Sigmoid colon (tissue), 6 donors: ENCODE measurements at regions not wholly inside any gene's neighbourhood (a gene's known extent, or its start where the extent isn't known, plus 50 kb on each side); places are given as distances from the start of the nearest gene placed in this dataset.
A peak's percentile ranks its signal among the peaks of the same experiment; 100 is the strongest.

Source experiments
- DNase-seq: peaks from one replicate; pipeline ENCODE4 v3.0.0-alpha.2; 2019
- H3K27ac ChIP-seq, 4 donors: fragments of 200-600 bp; sonication (generic); one replicate each; pipeline ENCODE4 v1.5.1; 2016 to 2019; ENCODE audit warnings: mild to moderate bottlenecking in 1 of 4
- H3K27me3 ChIP-seq, 3 donors: fragments of 200-600 bp; sonication (generic); one replicate each; pipeline ENCODE4 v1.5.1; 2019; ENCODE audit warnings: mild to moderate bottlenecking in 1 of 3
- H3K36me3 ChIP-seq, 4 donors: fragments of 200-600 bp; sonication (generic); one replicate each; pipeline ENCODE4 v1.5.1; 2016 to 2019
- H3K4me1 ChIP-seq, 4 donors: fragments of 200-600 bp; sonication (generic); one replicate each; pipeline ENCODE4 v1.5.1; 2017 to 2019
- H3K4me3 ChIP-seq, 4 donors: fragments of 200-600 bp; sonication (generic); one replicate each; pipeline ENCODE4 v1.5.1; 2017 to 2019; ENCODE audit warnings: mild to moderate bottlenecking in 2 of 4, moderate library complexity in 1 of 4
- H3K9me3 ChIP-seq, 4 donors: fragments of 200-600 bp in 3 of 4; sonication (generic) in 3 of 4; one replicate each; pipeline versions ENCODE4 v1.5.1 to v1.6.1; 2013 to 2019
- CTCF ChIP-seq, 4 experiments: fragments of 450-650 bp in 3 of 4; fragments of 200-600 bp in 1 of 4; IDR thresholded peaks; one replicate each; pipeline ENCODE4 v1.5.1; 2016 to 2019; ENCODE audit warnings: antibody characterized with exemption in 4 of 4, mild to moderate bottlenecking in 3 of 4, moderate library complexity in 2 of 4
- EP300 ChIP-seq, 4 donors: sonication (generic); formaldehyde crosslinking; IDR thresholded peaks; one replicate each; pipeline ENCODE4 v1.6.1; 2017; ENCODE audit warnings: antibody characterized with exemption in 4 of 4
- POLR2A ChIP-seq, 2 donors: fragments of 450-650 bp; IDR thresholded peaks; one replicate each; pipeline ENCODE4 v1.6.1; 2016; ENCODE audit warnings: antibody characterized with exemption in 2 of 2, mild to moderate bottlenecking in 2 of 2, moderate library complexity in 2 of 2
- POLR2AphosphoS5 ChIP-seq, 4 donors: sonication (generic); formaldehyde crosslinking; IDR thresholded peaks; one replicate each; pipeline ENCODE4 v1.6.1; 2017; ENCODE audit warnings: antibody characterized with exemption in 4 of 4
- WGBS, 2 donors: extraction: QIAGEN DNeasy Blood & Tissue Kit; methylation state at CpG; one replicate each; pipeline ENCODE4 v1.1.7; 2013; 5-methylcytosine and 5-hydroxymethylcytosine counted together
- intact Hi-C: fragments of 100-400 bp; cut with DNase I; formaldehyde crosslinking; loops from one replicate; pipeline ENCODE4 v1.15.1; 2023
- donor health status: healthy with polysubstance abuse.
- donor health status: healthy.

GRCh38 chr14:77989441-77989991, 180.7 kb upstream of the NRXN3 start:
- DNase-seq: no peak
- no peaks in the 10 kb centered on the region for H3K9me3 ChIP-seq
- H3K27ac ChIP-seq: peak overlapping the region in 2 of 4 donors; percentile 14 to 35
- no peaks in the 10 kb centered on the region for H3K27me3 ChIP-seq
- 59 to 67% methylated on average over 16 of the region's 16 CpGs for WGBS, 2 donors
- no peak for TF ChIP-seq EP300 (IDR thresholded peaks at IDR 0.05)
- no peak for TF ChIP-seq POLR2A (IDR thresholded peaks at IDR 0.05)
- TF ChIP-seq POLR2AphosphoS5 (IDR thresholded peaks at IDR 0.05): no peak
- no peak for TF ChIP-seq CTCF (IDR thresholded peaks at IDR 0.05)
- intact Hi-C loops: no loop called here
- no peaks in the 10 kb centered on the region for H3K4me1 ChIP-seq
- no peak overlapping the region for H3K4me3 ChIP-seq
- H3K36me3 ChIP-seq: no peaks in the 10 kb centered on the region

- H3K4me1 ChIP-seq: no peaks in the 10 kb centered on the region
- H3K27me3 ChIP-seq: no peaks in the 10 kb centered on the region
- WGBS, 2 donors: 87 to 91% methylated on average over 3 of the region's 3 CpGs
- H3K36me3 ChIP-seq: no peaks in the 10 kb centered on the region
- no peak overlapping the region for H3K4me3 ChIP-seq
- no peak overlapping the region for H3K27ac ChIP-seq
- no peak for TF ChIP-seq EP300 (IDR thresholded peaks at IDR 0.05)
- no peak for TF ChIP-seq POLR2AphosphoS5 (IDR thresholded peaks at IDR 0.05)
- TF ChIP-seq POLR2A (IDR thresholded peaks at IDR 0.05): no peak
- TF ChIP-seq CTCF (IDR thresholded peaks at IDR 0.05): no peak
- no peak for DNase-seq
- intact Hi-C loops: no loop called here
- H3K9me3 ChIP-seq: no peaks in the 10 kb centered on the region
Observed at GRCh38 chr14:77990337-77990736, 179.8 kb upstream of the NRXN3 start.

- no peaks in the 10 kb centered on the region for H3K36me3 ChIP-seq
- no peak overlapping the region for H3K27ac ChIP-seq
- no peaks in the 10 kb centered on the region for H3K9me3 ChIP-seq
- H3K4me3 ChIP-seq: no peak overlapping the region
- no peaks in the 10 kb centered on the region for H3K4me1 ChIP-seq
- intact Hi-C loops: no loop called here
- 43 to 53% methylated on average over 4 of the region's 4 CpGs for WGBS, 2 donors
- H3K27me3 ChIP-seq: no peaks in the 10 kb centered on the region
- no peak for DNase-seq
- TF ChIP-seq POLR2A (IDR thresholded peaks at IDR 0.05) (no peak), EP300 (IDR thresholded peaks at IDR 0.05) (no peak), CTCF (IDR thresholded peaks at IDR 0.05) (no peak)
Observed at GRCh38 chr14:77991128-77991772, 178.9 kb upstream of the NRXN3 start.

- WGBS, 2 donors: 10 to 42% methylated on average over 1 of the region's 1 CpG
- Histone ChIP-seq H3K4me3 (no peak overlapping the region), H3K27ac (no peak overlapping the region), H3K36me3 (no peaks in the 10 kb centered on the region), H3K9me3 (peaks cover 0 to 2% (median 1%) of the 10 kb centered on the region in 4 donors), H3K4me1 (no peaks in the 10 kb centered on the region), H3K27me3 (no peaks in the 10 kb centered on the region)
- TF ChIP-seq CTCF (IDR thresholded peaks at IDR 0.05): no peak
- TF ChIP-seq POLR2AphosphoS5 (IDR thresholded peaks at IDR 0.05): no peak
- no peak for TF ChIP-seq POLR2A (IDR thresholded peaks at IDR 0.05)
- no peak for TF ChIP-seq EP300 (IDR thresholded peaks at IDR 0.05)
- DNase-seq: no peak
- intact Hi-C loops: no loop called here
Observed at GRCh38 chr14:78005325-78005724, 164.8 kb upstream of the NRXN3 start.

GRCh38 chr14:78007160-78007559, 163.0 kb upstream of the NRXN3 start:
- H3K4me3 ChIP-seq: no peak overlapping the region
- H3K4me1 ChIP-seq: no peaks in the 10 kb centered on the region
- no peaks in the 10 kb centered on the region for H3K27me3 ChIP-seq
- no peak overlapping the region for H3K27ac ChIP-seq
- 75 to 79% methylated on average over 3 of the region's 3 CpGs for WGBS, 2 donors
- DNase-seq: no peak
- H3K9me3 ChIP-seq: peaks cover 0 to 2% (median 0%) of the 10 kb centered on the region in 4 donors
- intact Hi-C loops: no loop called here
- TF ChIP-seq EP300 (IDR thresholded peaks at IDR 0.05) (no peak), POLR2AphosphoS5 (IDR thresholded peaks at IDR 0.05) (no peak), CTCF (IDR thresholded peaks at IDR 0.05) (no peak), POLR2A (IDR thresholded peaks at IDR 0.05) (no peak)
- no peaks in the 10 kb centered on the region for H3K36me3 ChIP-seq
